Fibroblast of skin of right quadriceps (primary cell): ENCODE measurements at regions not wholly inside any gene's neighbourhood (a gene's known extent, or its start where the extent isn't known, plus 50 kb on each side); places are given as distances from the start of the nearest gene placed in this dataset.
A peak's percentile ranks its signal among the peaks of the same experiment; 100 is the strongest.
"Not testable (repeated sequence)": the region's sequence is repeated elsewhere in the genome, so short reads cannot be mapped to it uniquely, and the experiment has no call there.

Experiments
- DNase-seq: peaks from one replicate; pipeline ENCODE4 v3.0.0-alpha.2; 2013

GRCh38 chr20:24840121-24840713, 108.9 kb upstream of the CST7 start:
- DNase-seq: peak; percentile 88

DNA sequence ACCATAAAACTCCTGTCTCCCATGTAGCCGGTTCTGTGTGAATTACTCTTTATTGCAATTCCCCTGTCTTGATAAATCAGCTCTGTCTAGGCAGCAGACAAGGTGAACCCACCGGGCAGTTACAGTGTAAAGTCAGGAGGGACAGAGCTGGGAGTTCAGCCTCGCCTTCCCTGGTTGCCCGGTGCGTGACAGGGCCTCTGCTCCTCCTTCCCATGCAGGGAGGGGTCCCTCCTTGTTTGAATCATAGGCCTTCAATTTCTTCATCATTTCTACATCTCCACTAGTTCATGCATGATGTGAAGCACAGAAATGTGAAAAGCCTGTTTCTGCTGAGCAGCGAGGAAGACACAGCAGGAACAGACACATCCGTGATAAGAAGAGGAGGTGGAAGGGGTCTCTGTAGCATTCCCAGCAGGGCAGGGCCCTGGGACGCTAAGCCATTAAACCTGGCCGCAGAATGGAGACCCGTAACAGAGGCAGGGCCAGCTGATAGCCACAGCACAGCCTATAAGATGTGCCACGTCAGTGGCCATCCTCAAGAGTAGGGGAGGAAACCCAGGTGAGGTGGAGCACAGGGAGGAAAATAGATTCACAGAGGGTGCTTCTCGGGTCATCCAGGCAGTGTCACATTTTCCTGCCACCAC, 106.7 kb upstream of the CST7 start:
- no peak for DNase-seq

DNA sequence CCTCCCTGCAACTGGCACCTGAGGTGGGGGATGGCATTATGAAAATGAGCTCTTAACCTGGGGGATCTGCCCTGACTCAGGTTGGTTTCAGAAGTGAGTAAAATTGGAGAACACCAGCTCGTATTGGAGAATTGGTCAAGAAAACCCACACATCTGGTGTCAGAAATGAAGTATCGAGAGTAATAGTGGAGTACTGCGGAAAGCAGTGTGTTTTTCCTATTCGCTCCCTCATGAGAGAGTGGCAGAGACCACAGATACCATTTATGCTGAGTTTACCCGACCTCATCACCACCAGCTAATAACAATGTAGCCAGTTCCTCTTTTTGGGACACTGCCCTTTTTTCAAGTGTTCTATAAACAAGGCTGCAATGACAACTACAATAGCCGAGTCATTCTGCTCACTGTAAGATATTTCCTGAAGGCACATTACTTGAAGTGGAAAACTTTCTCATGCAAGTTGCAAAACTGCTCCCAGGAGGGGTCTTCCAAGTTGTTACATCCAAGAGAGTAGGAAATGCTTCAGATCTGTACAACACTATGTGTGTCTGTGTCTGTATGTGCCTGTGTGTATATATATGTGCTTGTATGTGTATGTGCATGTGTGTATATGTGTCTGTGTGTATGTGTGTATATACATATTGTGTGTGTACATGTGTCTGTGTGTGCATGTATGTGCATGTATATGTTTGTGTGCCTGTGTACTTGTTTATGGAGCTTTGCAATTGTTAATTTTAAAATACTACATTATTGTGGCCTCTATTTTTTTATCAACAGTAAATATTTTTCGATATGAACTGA, 106.0 kb upstream of the CST7 start:
- peak; percentile 32 for DNase-seq

DNA sequence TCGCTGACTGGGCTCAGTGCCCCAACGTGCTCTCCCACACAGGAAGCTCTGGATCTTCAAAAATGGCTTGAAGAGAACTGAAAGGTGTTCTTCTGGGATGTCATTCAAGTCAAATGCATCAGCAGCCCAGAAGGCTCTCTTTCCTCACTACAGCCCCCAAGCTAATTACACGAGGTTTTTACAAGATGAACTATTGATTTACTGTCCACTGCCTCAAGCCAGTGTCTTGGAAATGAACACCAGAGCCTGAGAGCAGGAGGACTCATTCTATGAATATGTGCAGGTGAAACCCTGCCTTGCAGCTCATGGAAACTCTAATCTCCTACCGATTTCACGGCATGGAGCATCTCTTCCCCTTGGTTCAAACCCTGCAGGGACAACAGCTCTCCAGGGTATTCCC, 98.9 kb upstream of the CST7 start:
- DNase-seq: no peak

GRCh38 chr20:24851346-24852019, 97.6 kb upstream of the CST7 start:
- DNase-seq: no peak

GRCh38 chr20:24853916-24854315, 95.2 kb upstream of the CST7 start:
- DNase-seq: no peak

DNA sequence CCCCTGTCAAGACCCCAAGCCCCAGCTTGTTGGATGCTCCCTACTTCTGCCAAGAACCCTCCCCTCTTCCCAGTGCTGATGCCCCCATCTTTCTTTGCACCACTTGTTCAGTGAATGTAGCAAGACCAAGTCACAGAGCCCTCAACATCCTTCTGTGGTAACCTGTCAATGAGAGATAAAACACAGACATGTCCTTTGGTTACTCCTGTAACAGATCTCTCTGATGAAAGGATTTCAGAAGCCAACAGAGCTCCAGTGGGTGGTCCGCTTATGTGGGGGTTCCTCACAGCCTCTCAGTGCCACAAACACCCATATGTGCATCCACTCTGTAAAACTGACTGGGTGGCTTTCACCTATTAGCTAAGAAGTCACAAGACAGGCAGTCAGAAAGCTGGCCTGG, 93.2 kb upstream of the CST7 start:
- DNase-seq: no peak

DNA sequence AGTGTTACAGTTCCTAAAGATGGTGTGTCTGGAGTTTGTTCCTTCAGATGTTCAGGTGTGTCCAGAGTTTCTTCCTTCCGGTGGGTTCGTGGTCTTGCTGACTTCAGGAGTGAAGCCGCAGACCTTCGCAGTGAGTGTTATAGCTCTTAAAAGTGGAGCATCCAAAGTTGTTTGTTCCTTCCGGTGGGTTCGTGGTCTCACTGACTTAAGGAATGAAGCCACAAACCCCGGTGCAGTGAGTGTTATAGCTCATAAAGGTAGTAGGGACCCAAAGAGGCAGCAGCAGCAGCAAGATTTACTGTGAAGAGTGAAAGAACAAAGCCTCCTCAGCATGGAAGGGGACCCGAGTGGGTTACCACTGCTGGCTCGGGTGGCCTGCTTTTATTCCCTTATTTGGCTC, 90.6 kb upstream of the CST7 start:
- not testable (repeated sequence) for DNase-seq

DNA sequence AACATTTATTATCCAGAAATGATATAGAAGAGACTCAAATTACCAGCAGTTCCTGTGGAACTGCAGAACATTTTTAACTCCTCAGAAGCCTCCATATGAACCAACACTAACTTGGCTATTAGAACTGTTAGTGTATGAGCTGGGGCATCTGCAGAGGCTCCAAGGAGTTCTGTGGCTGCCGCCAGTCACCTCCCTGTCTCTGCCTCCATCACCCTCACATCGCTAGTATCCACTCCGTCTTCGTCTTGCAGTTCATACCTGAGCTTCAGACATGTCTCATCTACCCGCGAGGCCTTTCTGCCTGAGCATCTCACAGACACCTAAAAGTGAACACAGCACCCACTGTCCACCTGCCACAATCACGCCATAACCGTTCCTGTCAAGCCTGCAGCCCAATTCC, 89.5 kb upstream of the CST7 start:
- no peak for DNase-seq

GRCh38 chr20:24862186-24862585, 86.9 kb upstream of the CST7 start:
- DNase-seq: no peak

DNA sequence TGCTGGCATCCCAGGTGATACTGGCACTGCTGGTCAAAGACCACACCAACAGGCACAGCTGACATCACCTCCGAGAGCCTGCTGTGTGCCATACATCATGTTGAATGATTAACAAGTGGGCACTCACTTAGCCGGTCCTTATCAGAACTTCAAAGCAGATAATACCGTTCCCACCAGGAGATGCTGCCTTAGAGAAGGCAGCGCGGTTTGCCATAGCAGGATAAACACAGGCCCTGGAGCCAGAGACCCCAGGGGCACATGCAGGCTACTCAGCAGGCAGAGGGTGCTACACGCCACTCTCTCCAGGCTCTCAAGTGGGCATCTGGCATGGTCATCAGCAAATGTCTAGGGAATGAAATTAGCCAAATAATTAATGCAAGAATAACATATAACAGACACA, 86.5 kb upstream of the CST7 start:
- DNase-seq: no peak

DNA sequence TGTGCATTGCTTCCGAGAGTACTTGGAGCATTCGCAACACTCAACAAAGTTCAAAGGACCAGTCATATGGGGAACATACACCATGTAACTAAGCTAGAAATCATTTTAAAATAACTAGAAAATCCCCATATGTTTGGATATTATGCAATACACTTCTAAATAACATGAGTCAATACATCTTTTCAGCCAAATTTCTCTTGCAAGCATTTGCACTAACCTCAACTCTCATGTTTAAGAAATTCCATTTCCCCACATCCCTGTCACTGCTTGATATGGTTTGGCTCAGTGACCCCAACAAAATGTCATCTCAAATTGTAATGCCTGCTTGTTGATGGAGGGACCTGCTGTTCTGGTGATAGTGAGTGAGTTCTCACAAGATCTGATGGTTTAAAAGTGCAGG, 85.7 kb upstream of the CST7 start:
- peak; percentile 91 for DNase-seq

DNA sequence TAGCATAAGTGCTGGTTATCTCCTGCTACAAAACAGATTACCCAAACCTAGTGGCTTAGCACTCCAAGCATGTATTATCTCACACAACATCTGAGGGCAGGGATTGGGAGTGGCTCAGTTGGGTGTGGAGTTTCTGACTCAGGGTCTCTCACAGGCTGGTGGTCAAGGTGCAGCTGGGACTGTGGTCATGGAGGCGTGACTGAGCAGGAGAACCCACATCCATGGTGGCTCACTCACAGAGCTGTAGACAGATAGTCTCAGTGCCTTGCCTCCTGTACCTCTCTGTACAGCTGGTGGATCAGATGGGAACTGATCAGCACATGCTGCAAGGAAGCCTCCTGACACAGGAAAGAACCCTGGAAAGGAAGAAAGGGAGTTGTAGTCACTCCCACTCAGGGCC, 83.1 kb upstream of the CST7 start:
- DNase-seq: no peak

- no peak for DNase-seq
Observed at GRCh38 chr20:24866742-24867141, 82.3 kb upstream of the CST7 start.

DNA sequence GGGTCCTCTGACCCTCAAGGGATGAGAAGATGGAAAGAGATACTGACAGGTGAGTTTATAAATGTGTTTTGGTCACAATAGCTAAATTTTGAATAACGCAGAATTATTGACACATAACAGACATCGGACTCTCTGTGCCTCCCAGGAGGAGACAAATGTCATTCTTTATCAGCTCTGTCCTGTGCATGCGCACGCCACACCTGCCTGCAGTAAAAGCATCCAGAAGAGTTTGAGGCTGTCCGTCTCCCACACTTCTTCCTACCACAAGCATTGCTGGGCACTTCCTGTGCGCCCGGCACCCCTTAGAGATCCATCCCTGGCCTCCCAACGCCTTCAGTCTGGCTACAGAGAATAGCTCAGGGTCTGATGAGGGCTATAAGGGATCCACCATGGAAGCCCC, 81.5 kb upstream of the CST7 start:
- DNase-seq: no peak

DNA sequence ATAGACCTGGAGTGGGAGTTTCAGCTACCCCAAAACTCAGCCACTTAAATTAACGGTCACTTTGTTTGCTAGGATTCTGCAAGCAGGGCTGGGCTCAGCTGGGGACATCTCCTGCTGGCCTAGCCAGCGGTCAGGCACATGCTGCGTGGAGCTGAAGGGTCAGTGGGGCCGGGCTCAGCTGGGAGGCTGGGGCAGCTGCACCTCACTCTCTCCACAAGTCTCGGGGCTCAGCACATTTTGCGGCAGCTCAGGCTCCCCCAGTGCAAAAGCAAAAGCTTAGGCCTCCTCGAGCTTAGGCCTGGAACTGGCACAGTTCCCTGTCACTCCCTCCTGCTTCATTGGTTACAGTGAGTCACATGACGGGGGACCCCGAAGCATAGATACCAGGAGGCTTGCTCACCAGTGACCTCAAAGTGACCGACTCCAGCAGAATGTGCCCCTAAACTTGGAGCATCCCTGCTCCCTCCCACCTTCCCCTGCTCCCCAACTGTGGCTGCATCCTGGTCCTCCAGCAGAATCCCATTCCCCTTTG, 80.6 kb upstream of the CST7 start:
- no peak for DNase-seq

DNA sequence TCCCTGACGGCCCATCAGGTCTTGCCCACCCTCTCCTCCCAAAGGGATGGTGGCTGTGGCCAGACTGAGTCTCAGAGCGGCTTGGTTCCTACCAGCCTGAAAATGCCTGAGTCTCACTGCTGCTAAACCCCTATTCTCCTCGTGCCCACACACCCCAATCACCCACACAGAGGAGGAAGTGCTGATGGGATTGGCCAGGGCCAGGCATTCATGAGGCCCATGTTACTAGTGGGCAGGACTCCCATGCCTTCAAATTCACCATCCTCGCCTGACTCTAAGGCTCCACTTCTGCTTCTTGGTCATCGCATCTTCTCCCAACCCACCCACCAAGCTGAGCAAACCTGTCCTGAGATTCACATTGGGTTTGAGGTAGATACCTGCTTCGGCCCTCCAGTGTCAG, 80.1 kb upstream of the CST7 start:
- no peak for DNase-seq

DNA sequence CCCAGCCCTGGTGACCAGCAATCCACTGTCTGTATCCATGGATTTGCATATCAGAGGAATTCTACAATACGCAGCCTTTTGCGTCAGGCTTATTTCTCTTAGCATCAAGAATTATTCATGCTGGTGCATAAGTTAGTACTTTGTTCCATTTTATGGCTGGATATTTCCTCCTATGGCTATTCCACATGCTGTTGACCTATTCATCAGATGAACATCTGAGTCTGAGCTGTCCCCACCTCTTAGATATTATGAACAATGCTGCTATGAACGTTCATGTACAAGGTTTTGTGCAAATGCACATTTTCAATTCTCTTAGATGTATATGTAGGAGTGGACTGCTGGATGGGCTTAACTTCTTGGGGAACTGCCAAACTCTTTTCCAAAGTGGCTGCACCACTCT, 79.0 kb upstream of the CST7 start:
- no peak for DNase-seq

DNA sequence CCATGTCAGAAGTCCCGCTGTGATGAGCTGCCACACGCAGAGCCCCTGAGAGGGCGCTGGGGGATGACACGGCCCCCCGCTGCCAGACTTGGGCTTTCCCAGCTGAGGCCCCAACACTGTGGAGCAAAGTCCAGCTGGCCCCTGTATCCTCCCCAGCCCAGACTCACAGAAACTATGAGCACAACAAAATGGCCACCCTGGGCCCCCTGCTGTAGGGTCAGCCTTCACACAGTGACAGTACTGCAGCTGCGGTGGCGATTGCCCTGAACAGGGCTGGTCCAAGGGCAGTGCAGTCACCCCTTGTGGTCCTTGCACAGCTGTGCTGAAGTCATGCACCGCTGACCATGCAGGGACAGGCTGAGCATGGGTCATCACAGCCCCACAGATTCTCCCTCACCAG, 78.2 kb upstream of the CST7 start:
- no peak for DNase-seq

DNA sequence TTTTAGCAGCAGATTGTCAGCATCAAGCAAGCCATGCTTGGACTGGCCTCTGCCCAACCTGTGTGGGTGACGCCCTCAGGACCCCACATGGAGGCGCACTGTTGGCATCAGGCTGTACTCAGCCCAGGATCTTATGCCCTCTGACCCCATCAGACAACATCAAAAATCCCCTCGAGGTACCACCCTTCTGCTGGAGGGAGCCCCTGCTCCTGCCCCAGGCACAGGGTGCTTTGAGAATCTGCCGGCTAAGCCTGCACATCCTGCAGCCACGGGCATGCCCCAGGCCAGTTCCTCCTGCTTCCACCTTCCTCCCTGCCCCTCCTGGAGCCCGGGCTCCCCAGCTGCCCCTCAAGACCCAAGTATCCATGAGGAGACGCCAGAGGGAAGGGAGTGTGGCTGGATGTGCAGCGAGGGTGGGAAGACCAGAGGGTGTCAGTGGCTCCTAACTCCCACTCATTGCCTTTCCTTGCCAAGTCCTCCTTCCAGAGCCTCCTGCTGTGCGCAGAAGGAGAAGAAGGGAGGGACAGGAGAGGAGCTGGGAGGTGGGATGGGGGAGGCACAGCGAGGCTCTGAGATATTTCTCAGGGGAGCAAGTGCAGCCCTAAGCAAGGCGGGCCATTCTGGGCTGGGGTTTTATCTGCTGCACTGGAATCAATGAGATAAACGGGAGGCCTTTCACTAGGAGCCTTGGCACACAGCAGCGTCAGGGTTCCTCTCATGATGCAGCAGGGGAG, 77.4 kb upstream of the CST7 start:
- no peak for DNase-seq

GRCh38 chr20:24872291-24873024, 76.6 kb upstream of the CST7 start:
- DNase-seq: no peak

- DNase-seq: no peak
Observed at GRCh38 chr20:24873025-24873620, 75.9 kb upstream of the CST7 start.
